NCI-H146 (cell line): ENCODE measurements at regions not wholly inside any gene's neighbourhood (a gene's known extent, or its start where the extent isn't known, plus 50 kb on each side); places are given as distances from the start of the nearest gene placed in this dataset.
A peak's percentile ranks its signal among the peaks of the same experiment; 100 is the strongest.

Experiments
- DNase-seq: peaks from one replicate; lab custom pipeline; 2025; lab: John Stamatoyannopoulos, UW

DNA sequence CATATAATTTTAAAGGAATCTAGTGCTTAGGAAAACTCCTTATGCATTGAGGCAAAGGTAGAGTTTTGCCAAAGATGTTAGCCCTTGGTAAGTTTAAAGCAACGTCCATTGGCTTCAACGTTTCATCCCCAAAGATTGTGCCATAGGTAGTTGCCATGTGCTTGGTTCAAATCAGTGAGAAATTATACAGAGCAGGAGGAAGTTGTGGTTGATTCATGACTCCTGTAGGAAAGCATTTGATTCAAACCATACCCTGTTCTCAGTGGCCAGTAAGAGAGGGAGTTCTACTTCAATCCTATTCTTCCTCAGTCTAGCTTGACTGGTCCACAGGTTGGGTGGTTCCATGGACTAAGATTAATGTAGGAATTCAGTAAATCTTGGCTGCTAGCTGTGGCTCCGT, 535.6 kb downstream of the QKI start:
- no peak for DNase-seq

DNA sequence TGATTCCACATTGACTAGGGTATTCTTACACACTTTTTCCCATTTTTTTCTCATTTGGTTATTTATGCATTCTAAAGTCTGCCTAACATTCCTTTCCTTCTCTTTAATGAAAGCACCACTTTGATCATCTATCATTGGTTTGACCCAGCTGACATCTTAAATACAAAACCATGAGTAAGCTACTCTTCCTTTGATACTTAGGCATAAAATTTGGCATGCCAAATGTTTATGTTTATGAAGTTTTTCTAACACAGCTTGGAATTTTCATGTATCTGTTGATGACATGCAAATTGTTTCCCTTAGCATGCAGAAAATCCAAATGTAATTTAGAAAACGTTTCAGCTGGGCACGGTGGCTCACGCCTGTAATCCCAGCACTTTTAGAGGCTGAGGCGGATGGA, 534.9 kb downstream of the QKI start:
- no peak for DNase-seq

DNA sequence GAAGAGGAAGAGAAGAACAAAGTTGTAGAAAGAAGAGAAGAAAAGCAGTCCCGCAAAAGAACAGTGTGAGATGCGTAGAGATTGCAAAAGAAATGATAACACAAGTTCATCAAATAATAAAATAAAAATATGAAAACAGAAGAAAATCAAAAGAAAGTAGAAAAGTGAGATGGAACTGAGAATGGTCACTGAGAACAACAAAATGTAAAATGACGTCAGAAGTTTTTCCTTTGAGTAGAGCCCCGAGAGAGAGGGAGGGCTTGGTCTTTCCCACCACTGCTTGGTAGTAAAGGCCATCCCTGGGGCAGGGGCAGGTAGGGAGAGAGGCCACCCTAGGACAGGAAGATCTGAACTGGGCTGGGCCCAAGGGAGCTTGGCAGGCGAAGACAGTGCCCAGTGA, 533.7 kb downstream of the QKI start:
- DNase-seq, result no peak

DNA sequence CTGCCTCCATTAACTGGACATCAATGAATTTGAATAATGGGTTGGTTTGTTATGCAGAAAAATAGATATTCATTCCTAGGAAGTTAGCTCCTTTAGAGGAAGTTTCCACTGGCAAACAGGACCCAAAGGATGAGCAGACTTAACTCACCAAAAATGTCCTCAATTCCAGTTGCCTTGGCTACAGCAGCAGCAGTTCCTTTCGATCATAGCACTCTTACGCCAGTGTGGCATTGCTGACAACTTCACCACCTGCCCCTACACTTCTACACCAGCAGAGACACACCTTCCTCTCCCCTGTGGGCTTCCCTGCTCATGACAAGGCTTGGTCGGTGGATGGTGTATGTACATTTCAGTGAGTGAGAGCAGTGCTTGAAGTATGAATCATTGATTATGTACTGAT, 532.8 kb downstream of the QKI start:
- no peak for DNase-seq

DNA sequence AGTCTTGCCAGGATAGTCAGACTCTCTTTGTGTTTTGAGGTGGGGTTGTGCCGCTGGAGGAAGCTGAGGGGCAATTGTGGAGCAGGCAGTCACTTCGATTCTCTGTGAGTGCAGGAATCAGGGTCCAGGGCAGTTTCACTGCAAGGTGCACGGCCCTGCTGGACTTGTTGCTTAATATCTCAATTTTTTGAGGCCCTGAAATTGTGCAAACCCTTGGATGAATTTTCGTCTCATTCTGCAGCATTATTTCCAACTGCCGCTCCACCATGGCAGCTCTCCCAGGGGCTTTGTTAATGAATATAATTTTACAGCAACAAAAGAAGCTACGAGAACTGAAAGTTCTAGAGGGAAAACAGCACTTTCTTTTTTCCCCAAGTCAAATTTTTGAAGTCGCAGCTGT, 531.9 kb downstream of the QKI start:
- no peak for DNase-seq

DNA sequence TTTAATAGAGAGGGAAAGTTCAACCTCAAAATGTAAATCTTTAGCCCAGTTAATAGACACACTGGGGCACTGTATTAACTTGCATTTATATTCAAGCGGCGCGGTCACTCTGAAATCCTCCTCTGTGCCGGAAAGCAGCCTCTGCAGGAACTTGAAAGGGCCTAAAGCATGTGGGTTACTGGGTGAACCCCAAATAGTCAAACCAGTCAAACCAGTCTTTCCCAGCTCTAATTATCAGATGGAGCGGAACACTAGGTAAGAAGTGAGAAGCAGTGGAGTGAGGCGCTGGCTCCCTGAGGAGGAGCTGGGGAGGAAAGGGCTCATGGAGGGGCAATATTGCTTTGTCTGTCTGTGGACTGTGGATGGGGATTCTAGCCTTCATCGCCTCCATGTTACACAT, 531.3 kb downstream of the QKI start:
- DNase-seq, result no peak

DNA sequence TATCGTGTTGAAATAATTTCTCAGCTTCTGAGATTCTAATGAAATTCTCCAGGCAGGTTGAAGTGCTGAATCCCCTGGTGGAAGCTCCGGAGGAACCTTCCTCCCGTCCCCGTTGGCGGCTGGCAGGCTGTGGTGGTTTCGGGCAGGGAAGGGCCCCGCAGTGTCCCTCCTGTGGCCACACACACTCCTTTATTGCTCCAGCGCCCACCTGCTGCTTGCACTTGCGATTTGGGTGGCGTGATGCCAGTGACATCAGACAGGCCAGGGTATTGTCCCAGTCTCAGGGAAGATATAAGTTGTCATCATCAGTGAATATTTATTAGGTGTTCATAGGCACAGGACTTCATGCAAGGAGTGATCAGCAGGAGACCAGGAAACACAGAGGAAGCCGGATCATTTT, 530.4 kb downstream of the QKI start:
- peak; percentile 82 for DNase-seq

DNA sequence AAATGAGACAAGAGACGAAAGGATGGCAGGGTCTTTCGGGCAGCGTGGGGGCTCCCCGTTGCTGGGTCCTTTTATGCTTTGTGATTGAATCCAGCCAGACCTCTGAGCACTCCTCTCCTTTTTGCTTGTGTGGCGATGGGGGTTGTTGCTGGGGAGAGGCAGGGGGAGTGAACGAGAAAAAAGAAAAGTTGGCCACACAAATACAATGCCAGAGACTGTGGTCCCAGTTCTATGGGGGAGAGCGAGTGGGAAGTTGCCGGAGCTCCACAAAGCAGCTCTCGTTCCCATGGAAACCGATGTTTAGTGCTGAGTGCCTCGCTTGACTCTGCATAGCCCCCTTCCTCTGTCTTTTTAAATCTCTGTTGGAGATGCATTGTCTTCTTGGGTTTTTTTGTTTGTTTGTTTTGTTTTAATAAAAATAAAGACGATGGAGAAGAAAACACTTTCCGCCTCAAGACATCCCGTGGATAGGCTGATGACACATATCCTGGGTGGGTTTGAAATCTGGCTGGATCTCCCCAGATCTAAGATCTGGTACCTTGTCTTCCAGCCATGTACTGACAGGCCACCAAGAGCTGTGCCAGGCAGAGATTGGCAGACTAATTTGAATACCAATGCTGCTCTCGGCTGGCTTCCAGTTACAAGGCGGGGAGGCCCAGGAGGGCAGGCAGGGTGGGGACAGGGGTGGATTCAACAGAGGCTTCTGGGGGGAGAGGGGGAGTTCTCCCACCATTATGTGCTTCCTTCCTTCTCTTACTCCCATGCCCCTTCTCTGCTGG, 529.3 kb downstream of the QKI start:
- peak; percentile 85 for DNase-seq

DNA sequence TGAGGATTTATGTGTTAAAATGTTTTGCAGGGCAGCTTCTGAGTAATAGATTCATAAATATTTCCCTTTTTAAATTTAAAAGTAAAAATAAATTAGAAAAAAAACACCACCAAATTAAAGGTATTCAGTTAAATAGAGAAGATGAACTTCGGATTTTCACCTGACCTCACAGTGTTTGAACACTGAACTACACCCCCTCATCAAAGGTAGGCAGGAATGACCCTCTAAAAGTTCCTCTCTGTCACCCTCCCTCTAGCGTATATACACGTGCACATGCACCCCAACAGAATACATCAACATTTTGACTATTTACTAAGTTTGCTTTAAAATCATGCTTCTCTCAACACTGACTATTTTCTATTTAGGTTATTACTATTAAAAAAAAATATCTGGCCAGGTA, 528.3 kb downstream of the QKI start:
- no peak for DNase-seq

DNA sequence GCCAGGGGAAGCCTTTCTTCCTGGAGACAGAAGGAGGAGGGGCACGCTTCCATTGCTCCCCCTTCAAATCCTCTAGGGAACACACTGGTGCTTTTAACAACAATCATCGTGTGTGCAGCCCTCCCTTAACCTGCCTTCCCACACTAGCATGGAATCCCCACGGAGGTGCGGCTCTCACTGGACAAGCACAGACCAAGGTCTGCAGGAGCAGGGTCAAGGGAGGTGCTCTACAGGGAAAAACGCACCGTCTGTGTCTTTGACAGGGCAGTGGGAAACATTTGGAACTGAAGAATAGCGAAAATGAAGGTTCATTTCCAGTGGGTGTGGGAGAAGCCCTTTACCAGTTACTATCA, 527.1 kb downstream of the QKI start:
- no peak for DNase-seq

DNA sequence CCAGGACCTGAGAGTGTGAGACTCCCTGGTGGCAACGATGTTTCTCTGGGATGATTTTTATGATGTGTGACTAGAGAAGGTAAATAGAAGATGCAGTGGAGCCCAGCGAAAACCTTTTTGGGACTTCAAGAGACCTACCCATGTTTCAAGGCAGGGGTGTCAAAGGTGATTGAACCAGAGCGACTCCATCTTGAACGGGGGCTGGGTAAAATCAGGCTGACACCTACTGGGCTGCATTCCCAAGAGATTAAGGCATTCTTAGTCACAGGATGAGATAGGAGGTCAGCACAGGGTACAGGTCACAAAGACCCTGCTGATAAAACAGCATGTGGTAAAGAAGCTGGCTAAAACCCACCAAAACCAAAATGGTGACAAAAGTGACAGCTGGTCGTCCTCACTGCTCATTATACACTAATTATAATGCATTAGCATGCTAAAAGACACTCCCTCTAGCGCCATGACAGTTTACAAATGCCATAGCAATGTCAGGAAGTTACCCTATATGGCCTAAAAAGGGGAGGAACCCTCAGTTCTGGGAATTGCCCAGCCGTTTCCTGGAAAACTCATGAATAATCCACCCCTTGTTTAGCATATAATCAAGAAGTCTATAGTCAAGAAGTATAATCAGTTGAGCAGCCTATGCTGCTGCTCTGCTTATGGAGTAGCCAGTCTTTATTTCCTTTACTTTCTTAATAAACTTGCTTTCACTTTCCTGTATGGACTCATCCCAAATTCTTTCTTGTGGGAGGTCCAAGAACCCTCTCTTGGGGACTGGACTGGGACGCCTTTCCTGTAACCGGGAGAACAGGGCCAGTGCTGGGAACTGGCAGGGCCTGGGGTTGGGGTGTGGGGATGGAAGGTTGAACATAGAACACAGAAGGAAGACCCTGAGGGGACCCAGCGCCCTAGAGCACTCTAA, 526.4 kb downstream of the QKI start:
- no peak for DNase-seq

DNA sequence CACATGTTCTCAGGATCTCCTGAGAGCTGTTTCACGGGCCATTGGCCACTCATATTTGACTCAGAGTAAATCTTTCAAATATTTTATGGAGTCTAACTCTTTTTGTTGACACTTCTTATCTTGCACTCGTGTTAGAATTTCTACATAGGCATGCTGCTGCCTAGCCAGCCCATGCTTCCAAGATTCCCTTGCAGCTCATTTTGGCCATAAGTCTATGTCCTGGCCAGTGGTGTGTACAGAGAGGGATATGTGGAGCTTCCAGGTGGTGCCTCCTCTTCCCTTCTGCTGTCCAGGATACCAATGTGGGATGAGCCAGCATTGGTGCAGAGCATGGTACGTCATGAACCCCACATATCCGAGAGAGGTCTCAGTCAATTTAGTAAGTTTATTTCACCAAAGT, 522.6 kb downstream of the QKI start:
- no peak for DNase-seq

DNA sequence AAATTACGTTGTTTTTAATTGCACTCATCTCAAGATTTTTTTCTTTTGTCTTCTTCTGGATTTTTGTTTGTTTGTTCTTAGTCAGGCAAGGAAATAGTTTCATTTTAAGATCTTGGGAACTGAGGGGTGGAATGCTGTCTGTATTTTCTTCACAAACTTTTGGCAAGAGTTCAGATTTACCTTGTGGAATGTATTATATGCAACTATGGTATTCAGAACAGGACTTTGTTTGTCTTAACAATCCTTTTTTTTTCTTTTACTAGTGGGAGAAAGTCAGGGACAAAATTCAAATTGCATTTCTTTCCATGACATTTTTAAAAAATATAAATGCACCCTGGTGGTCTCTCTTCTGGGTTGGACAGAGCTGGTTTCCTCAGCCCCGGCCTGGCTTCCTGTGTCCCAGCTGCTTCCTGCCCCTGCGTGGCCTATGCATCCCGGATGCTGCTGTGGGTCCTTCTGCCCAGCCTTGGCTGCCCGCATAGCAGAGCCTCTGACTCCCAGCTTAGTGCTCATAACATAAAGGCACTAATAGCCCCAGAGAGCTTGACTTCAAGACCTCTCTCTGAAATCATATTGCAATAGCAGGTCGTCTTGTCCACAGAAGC, 520.7 kb downstream of the QKI start:
- no peak for DNase-seq

DNA sequence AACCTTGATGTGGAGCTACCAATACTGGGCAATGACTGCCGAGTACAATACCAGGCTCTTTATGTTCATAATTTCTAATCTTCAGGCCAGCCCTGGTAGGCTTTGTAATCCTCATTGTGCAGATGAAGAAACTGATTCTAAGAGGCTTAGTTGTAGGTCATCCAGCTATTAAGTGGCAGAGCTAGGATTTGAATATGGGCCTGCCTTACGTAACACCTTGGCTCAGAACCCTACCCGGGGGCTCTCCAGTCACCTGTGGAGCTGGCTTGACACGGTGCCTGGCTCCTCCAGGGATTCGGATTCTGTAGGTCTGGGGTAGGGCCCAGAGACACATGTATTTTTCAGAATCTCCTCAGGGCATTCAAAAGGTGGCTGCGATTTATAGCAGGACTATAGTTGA, 515.5 kb downstream of the QKI start:
- DNase-seq, result no peak

DNA sequence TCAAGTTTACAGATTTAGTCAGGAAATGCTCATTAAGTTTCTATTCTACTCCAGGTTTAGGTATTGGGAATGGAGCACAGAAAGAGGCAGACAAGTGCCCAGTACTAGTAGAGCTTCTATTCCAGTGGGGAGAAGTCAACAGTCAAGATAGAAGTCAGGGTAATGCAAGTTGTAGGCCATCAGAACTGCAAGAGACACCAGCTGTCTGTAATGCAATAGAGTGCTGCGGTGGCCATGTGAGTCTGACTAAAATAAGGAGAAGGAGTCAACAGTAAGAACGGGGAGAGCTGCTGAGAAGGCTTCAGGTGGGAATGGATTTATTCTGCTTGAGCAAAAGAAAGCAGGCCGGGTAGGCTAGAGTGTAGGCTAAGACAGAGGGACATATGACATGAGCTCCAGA, 515.0 kb downstream of the QKI start:
- no peak for DNase-seq

DNA sequence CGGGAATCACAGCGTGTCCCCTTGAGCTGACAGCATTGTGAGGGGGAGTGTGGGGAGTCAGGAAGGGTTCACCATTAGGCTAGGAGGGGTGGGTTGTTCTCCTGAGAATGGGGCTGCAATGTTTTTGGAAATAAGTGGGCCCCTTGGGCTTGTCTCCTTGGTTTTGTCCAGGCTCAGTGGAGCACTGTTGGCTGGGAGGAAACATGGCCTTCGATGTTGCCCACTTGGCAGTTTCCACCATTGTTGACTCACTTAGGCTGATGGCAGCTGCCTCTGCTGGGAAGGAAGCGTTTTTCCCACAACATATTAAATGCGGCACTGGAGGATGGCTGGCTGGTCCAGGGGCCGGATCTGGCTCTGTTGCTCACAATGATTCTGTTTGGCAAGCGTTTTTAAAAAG, 512.1 kb downstream of the QKI start:
- DNase-seq, result no peak

DNA sequence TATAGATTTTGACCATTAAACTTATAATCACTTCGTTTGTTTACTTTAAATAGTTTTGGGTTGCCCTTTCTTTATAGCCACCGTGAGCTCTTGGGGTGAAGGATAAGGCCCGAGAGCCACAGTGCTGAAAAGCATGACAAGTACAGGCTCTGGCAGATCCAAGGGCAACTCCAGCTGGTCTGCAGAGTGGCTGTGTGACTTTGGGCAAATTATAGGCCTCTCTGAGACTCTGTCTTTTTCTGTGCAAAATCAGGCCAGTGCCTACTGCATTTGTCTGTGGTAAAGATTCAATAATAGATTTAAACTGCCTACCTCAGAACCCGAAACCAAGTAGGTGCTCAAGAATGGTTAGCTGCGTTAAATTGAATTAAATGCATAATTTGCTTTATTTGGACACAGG, 511.3 kb downstream of the QKI start:
- no peak for DNase-seq

DNA sequence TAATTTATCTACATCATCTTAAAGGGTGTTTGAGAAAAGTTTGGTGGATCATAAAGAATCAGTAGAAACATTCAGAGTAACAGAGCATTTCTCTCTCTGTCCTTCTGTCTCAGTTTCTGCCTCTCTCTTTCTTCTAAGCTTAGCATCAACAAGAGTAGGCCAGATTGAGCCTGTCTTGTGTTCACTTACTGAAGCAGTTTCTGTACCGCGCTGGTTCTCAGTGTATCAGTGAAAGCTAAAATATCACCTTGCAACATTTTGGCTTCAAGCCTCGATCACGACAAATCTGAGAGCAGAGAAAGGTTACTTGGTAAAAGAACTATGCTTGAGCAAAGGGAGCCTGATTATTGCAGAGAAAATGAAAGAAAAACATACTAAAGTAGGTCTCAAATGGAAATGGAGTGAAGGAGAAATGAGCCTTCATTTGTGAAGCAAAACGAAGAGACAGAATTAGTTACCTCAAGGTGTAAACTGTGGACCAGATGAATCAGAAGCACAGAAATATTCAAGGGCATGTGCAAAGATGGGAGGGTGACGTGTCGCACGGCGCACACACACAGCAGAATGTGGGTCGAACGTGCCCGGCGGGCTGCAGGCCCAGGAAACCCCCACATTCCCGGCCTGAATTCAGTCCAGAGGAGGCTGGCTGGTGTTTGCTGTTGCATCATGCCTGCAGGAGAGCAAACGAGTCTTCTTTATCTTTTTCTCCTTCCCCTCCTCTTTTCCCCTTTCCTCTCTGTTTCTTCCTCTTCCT, 509.3 kb downstream of the QKI start:
- no peak for DNase-seq

DNA sequence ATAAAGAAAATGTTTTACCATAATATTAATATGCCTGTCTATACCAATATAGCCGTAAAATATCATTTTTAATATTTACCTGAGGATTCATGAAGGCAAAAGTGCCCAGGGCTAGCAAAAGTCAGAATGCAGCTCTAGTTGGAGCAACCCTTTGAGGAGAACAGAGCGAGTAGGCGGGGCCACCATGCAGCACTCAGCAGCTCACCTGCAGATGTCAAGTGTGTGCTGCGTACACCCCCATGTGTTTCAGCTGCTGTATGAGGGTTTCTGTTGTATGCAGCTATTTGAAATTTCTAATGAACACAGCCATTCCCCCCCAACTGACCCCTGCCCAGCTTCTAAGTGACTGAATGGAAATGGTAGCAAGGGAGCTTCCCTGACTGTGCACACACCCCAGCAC, 508.0 kb downstream of the QKI start:
- no peak for DNase-seq

DNA sequence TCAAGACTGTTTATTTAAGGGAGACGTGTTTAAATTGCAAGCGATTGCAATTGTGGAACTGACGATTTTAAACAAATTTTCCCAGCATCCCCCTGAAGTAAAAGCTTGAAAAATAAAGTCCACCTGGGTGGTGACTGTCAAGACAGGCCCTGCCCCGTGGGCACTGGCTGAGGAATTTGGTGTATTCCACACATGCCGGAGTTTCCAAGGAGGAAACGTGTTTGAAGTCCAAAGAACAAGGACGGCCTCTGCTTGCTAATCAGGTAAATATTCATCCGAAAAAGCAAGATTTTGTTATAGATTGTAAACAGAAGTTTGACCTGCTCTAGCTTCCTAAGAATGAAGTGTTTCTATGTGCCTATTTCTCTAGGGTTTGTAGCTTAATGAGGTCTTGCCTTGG, 505.1 kb downstream of the QKI start:
- no peak for DNase-seq

DNA sequence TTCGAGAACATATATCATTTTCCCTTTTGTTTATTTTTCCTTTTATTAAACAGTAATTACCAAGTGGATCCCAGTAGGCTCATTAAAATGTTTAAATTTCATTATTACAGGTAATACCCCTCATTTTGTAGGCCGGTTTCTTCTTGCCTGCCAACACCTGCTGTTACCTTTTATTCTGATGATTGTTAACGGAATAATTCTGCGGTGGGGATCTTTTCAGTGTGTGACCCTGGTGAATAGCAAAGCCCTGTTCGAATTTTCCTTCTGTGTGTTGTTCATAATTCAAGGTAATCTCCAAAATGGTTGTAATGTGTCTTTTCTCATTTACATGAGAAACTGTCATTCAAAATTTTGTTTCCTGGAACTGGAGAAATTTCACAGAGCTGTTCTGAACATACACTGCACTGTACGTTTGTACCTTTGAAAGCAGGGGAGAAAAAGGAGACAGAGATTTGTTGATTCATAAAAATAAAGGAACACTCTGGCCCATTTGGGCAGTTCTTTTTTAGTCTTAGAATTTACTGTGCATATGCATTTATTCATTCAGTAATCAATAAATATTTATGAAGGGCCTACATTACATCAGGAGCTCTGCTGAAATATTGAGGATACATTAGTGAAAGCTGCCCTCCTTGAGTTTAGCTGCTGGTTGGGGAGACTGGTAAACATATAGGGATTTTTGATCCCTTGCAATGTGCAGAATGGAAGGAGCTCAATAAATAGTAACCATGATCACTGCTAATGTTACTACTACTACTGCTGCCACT, 502.0 kb downstream of the QKI start:
- DNase-seq, result peak; percentile 97

DNA sequence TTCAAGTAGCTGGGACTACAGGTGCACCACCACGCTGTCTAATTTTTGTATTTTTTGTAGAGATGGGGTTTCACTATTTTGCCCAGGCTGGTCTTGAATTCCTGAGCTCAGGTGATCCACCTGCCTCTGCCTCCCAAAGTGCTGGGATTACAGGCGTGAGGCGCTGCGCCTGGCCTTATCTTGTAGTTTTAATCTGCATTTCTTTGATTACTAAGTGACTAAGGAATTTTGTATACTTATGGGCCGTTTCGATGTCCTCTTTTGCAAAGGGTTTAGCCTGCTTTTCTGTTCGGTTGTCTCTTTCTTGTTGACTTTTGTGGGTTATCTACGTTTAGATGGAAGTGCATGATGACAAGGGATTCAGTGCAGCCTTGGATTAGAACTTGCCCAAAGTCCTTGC, 500.6 kb downstream of the QKI start:
- no peak for DNase-seq
